HG03439 (cell line): ENCODE measurements at regions not wholly inside any gene's neighbourhood (a gene's known extent, or its start where the extent isn't known, plus 50 kb on each side); places are given as distances from the start of the nearest gene placed in this dataset.

ENCODE experiments used
- ATAC-seq: cut with Tn5 transposase; IDR thresholded peaks from one replicate; pipeline ENCODE4 v1.9.1; 2021; ENCODE audit warnings: mild to moderate bottlenecking, moderate library complexity; ENCODE audit not compliant: unreplicated experiment

GRCh38 chr12:91863702-91864101, 281.9 kb downstream of the BTG1 start:
- no peak for ATAC-seq

GRCh38 chr12:91861554-91861953, 284.1 kb downstream of the BTG1 start:
- no peak for ATAC-seq

- no peak for ATAC-seq
Observed at GRCh38 chr12:91859347-91859746, 286.3 kb downstream of the BTG1 start.

- no peak for ATAC-seq
Observed at GRCh38 chr12:91857813-91858542, 287.7 kb downstream of the BTG1 start.

GRCh38 chr12:91854725-91855124, 290.9 kb downstream of the BTG1 start:
- no peak for ATAC-seq

- ATAC-seq, result no peak
Observed at GRCh38 chr12:91853350-91854127, 292.1 kb downstream of the BTG1 start.

GRCh38 chr12:91852634-91853033, 293.0 kb downstream of the BTG1 start:
- ATAC-seq, result no peak

- ATAC-seq, result no peak
Observed at GRCh38 chr12:91851741-91852477, 293.7 kb downstream of the BTG1 start.

- no peak for ATAC-seq
Observed at GRCh38 chr12:91846466-91847055, 299.1 kb downstream of the BTG1 start.

- ATAC-seq, result no peak
Observed at GRCh38 chr12:91845365-91845764, 300.3 kb downstream of the BTG1 start.

- no peak for ATAC-seq
Observed at GRCh38 chr12:91841822-91842221, 303.8 kb downstream of the BTG1 start.

- ATAC-seq, result no peak
Observed at GRCh38 chr12:91836696-91837095, 308.9 kb downstream of the BTG1 start.

GRCh38 chr12:91836264-91836663, 309.4 kb downstream of the BTG1 start:
- ATAC-seq, result no peak

- ATAC-seq, result no peak
Observed at GRCh38 chr12:91835693-91836092, 310.0 kb downstream of the BTG1 start.

- no peak for ATAC-seq
Observed at GRCh38 chr12:91833780-91834359, 311.8 kb downstream of the BTG1 start.

GRCh38 chr12:91825999-91826398, 319.6 kb downstream of the BTG1 start:
- no peak for ATAC-seq

- ATAC-seq, result no peak
Observed at GRCh38 chr12:91824991-91825390, 320.7 kb downstream of the BTG1 start.

- ATAC-seq, result no peak
Observed at GRCh38 chr12:91819132-91819447, 326.6 kb downstream of the BTG1 start.

GRCh38 chr12:91818227-91819131, 327.2 kb downstream of the BTG1 start:
- no peak for ATAC-seq

- no peak for ATAC-seq
Observed at GRCh38 chr12:91817517-91817916, 328.1 kb downstream of the BTG1 start.
